Cardiac septum (tissue), 1 donor: ENCODE measurements at regions not wholly inside any gene's neighbourhood (a gene's known extent, or its start where the extent isn't known, plus 50 kb on each side); places are given as distances from the start of the nearest gene placed in this dataset.
"Not testable (repeated sequence)": the region's sequence is repeated elsewhere in the genome, so short reads cannot be mapped to it uniquely, and the experiment has no call there.

ENCODE experiments used
- DNase-seq: peaks from one replicate; pipeline ENCODE4 v3.0.0-alpha.2; 2020; ENCODE audit warnings: low spot score
- intact Hi-C: fragments of 100-400 bp; cut with DNase I; formaldehyde crosslinking; loops from one replicate; pipeline ENCODE4 v1.14.0; 2022
- donor health status: DM: no; HTN: no; CAD: no.

DNA sequence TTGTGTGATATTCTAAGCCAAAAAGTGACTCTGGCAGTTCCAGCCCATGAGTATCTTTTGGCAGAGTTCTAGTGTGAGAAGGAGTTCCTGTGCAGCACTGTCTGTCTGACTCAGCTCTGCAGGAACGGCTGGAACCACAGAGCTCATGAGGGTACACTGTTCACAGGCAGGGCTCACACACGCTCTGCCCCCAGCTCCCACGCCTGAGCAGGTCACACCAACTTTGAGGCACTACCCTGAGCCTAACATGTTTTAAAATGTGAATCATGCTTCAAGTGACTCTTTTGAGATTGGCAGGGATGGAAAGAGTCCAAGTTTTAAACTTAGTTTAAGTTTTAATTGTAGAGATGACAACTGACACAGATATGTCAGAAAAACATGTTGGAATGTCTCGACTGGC is 1203.3 kb downstream of the UQCRFS1 start:
- intact Hi-C loops = no loop called here
- no peak for DNase-seq

DNA sequence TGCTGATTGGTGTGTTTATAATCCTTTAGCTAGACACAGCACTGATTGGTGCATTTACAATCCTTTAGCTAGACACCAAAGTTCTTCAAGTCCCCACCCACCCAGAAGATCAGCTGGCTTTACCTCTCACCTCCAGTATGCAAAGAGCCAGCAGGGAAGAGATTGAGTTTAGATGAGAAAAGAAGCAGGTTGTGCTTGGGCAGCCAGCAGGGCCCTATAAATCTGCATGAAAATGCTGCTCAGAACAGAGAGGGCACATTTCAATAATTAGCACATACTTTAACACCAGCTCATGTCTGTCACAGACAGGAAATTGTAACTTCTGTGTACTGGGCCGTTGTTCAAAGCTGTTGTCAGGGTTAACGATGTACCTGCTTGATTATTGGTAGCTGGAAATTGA is 1204.3 kb downstream of the UQCRFS1 start:
- intact Hi-C loops = no loop called here
- no peak for DNase-seq

DNA sequence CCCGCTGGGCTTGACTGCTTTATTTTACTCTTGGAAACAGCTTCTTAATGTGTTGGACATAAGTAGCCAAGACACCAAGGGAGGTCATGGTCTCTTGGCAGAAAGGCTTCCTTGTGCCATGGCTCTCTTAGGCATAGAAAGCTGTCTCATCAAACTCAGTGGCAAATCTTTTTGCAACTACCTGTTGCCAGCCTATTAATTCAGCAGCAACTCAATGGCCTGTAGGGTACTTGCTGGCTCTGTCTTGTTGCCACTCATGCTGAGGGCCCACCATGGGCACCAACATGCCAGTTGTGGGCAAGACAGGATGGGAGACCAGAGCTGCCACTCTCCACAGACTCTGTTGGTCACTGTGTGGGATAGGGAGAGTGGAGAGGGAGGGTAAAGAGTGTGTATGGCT is 1209.4 kb downstream of the UQCRFS1 start:
- no peak for DNase-seq
- intact Hi-C loops = no loop called here

DNA sequence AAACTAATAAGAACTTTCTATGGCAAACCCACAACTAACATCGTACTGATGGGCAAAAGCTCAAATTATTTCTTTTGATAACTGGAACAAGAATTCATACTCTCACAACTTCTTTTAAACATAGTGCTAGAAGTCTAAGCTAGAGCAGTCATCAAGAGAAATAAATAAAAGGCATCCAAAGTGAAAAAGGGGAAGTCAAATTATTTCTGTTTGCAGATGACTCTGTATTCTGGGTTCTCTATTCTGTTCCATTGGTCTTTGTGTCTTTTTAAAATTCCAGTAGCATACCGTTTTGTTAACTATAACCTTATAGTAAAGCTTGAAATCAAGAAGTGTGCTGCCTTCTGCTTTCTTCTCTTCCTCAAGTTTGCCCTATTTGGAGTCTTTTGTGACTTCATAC is 1215.9 kb downstream of the UQCRFS1 start:
- DNase-seq = no peak
- intact Hi-C loops = no loop called here

DNA sequence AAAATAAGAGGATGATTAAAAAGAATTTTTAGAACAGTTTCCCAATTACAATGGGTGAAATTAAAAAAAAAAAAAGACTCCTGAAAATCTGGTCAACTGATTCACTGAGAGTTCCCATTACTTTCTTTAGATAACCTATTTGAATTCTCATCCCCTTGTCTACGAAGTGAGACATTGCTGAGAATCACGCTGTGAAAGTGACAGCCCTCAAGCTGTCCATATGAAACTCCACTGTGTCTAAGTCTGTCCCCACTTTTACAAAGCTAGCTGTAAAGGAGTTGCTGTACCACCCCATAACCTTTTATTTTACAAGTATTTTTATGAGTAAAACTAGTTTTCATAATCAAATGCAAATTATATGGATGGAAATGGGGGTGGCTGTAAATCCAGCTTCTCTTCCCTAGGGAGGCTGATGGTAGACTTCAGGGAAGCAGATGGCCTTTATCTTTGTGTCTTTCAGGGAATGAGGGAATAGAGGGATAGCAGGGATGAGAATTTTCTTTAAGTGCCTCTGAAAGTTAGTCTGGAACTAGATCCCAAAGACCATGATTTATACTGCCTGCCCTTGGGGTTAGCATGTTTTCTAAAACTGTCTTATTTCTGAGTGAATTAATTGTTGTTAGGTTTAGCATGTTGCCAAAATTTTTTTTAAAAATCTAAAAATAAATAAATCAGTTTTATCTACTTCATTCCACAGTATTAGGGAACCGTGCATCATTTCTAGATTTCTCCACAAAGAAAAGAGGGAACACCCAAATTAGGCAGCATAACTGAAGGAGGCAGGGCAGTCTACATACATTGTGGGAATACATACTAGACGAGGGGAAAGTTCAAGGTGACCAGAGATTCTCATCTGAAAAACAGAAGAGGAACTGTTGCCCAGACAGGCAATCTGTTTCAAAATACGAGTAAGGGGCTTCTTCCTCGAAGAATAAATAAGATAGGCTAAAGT is 1219.1 kb downstream of the UQCRFS1 start:
- intact Hi-C loops = no loop called here
- no peak for DNase-seq

DNA sequence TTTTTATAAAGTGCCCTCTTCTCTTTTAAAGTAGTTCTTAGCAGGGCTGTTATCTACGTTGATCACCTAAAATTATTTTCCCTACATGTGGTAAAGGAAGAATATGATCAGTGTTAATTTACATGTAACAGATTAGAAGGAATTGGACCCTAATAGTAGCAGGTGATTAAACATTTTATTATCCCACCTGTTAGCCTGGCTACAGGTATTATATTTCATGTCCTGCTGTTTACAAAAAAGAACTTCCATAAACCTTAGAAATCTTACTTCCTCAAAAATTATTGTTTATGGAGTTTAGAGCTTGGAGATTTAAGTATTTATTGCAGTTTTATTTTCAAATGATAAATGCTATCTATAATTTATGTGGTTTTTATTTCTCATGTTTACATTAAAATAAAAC is 1226.7 kb downstream of the UQCRFS1 start:
- DNase-seq = no peak
- intact Hi-C loops = no loop called here

DNA sequence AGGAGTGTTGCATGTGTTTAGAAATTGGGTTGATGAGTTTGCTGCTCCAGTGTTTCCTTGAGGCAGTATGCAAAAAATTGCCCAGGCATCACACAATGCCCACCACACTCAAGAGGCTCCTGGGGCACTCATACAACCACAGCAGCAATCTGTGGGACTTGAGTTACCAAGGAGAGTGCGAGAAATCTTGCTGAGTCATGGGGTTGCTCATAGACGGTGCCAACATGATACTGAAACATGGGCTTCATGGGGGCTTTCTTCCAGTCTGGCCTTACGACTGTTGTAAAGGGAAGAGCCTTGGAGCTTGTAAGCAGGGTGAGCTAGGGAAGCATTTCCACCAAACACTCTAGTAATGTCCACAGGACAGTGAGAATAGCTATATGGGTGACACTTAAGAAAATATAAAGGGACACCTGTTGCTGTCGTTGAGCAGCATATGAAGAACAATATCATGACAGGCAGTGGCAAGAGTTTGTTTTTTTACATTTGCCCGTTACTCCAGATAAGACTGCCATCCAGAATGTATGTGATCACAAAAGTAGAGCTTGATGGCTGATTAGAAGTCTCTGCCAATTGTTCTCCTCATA is 1237.4 kb downstream of the UQCRFS1 start:
- intact Hi-C loops = loop anchor here (2.0 to 10.0 kb wide), 2 partner anchors 349 to 739 kb away; no protein-coding TSS in a partner anchor
- no peak for DNase-seq

DNA sequence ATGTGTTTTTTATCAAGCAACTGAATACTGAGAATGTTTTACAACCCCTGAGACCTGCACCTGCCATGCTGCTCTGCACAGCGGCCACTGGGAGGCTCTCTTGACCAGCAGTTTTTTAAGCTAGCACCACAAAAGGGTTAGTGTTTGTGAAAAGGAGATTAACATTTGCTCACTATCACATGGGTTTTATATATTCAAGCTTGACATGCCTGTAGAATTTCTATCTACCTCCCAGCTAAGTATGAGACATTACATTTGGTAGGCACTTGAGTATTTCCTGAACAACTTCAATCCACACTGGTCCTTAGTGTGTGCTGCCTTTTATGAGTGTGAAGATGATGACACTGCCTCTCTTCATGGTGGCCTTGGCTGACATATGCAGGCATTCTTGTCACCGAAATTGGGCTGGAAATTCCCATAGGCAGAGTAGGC is 1238.9 kb downstream of the UQCRFS1 start:
- intact Hi-C loops = loop anchor here (2.0 to 10.0 kb wide), 2 partner anchors 351 to 741 kb away; no protein-coding TSS in a partner anchor
- DNase-seq = no peak

DNA sequence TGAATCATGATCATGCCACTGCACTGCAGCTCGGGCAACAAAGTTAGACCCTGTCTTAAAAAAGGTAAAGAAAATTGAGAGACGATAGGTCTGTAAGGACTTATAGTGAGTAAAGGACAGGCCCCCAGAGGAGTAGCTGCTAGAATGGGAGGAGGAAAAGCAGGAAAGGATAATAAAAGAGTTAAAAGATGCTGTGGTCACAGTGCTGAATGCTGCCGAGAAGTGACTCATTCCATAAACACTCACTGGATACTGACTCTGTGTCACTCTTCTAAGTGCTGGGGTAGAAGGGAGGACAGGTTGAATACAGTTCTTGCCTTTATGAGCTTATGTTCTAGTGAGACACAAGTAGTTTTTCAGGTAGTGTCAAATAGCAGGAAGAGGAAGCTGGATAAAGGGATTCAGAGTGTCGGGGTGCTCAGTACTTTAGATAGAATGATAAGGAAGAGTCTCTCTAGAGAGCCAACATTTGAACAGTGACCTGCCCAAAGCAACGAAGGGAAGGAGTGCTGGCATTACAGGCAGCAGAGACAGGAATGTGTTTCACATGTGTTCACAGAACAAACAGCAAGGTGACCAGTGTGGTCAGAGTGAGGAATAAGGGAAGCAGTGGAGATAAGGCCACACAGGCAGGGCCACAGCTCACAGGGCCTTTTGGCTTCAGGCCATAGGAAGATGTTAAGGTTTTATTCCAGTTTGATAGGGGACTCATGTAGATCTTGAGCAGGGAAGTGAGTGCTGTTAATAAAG is 1240.5 kb downstream of the UQCRFS1 start:
- intact Hi-C loops = loop anchor here (10.0 kb wide), 1 partner anchor 742 kb away; no protein-coding TSS in a partner anchor

DNA sequence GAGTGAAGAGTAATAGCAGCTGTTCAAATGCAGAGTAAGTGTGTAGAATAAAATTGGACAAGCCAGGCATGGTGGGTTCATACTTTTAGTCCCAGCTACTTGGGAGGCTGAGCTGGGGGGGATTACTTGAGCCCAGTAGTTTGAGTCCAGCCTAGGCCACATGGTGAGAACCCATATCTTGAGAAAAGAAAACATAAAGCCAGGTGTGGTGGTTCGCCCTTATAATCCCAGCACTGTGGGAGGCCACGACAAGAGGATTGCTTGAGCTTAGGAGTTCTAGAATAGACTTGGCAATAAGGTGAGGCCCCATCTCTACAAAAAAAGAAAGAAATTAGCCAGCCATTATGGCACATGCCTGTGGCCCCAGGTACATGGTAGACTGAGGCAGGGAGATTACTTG is 1241.1 kb downstream of the UQCRFS1 start:
- intact Hi-C loops = loop anchor here (10.0 kb wide), 1 partner anchor 743 kb away; no protein-coding TSS in a partner anchor
- no peak for DNase-seq

More for the DNA sequence above, 1240.5 kb downstream of the UQCRFS1 start:
- DNase-seq = no peak

DNA sequence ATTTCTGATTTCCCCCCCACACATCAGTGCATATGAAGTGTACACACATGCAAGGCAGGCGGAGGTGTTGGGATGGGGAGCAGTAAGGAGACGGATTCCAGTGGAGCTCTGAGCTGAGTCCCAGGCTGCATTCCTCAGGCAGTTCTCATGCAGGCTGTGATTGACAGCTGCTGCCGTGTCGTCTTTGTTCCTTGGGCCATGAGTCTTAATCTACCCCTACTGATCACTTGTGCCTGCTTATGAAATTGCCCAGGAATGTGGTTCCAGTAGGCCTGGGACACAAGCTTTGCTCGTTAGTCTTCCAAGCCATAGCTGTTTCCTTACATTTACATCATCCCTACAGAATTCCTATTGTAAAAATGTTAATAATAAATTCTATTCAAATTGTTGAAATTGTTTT is 1241.9 kb downstream of the UQCRFS1 start:
- DNase-seq = no peak
- intact Hi-C loops = loop anchor here (10.0 kb wide), 1 partner anchor 744 kb away; no protein-coding TSS in a partner anchor

DNA sequence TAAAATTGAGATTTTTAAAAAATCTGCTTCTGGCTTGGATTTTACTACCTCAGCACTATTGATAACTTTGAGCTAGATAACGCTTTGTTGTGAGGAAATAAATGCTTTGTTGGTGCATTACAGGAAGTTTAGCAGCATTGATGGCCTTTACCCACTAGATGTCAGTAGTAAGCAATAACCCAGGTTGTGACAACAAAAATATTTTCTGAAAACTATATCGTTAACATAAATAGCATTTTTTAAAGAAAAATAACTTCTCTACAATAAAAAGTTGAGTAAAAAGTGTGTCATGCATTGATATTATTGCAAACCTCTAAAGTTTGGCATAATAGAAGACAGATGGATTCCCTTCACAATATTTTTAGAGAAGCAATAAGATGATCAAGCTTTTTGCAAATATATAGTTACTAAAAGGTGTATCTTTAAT is 1246.5 kb downstream of the UQCRFS1 start:
- intact Hi-C loops = no loop called here
- DNase-seq = no peak

DNA sequence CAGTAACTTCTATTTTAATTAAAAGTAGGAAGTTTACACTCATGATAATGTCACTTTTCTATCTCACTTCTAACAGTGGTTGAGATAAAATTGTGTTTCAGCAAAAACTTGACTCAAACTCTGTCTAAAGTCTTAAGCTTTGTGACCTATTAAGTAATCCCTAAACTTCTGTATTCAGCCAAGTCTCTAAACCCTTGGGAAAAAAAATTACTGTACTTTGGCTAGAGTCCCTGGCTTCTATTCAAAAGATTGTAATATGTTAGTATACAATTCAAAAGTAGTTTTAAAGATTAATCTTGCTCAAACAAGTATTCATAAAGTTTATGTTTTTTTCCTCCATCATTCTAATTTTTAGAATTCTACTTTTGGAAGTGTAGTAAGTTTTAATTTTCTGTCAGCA is 1248.8 kb downstream of the UQCRFS1 start:
- DNase-seq = no peak
- intact Hi-C loops = no loop called here

DNA sequence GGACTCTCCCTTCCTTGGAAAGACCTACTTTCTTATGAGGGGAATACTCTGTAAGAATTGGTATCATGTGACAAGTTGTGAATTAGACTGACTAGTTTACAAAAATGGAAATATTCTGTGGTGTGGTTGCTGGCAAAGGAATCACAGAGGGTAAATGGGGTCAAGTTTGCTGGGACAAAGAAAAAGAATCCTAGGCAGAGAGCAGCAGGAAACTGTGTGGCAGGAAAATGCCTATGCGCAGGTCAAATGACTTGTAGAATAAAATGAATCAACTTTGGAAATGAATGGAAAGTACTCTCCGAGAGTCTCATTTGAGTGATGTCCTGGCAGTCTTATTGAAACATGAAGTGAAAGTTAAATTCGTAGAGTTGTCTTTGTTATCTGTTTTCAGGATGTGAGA is 1250.7 kb downstream of the UQCRFS1 start:
- intact Hi-C loops = no loop called here
- DNase-seq = no peak

DNA sequence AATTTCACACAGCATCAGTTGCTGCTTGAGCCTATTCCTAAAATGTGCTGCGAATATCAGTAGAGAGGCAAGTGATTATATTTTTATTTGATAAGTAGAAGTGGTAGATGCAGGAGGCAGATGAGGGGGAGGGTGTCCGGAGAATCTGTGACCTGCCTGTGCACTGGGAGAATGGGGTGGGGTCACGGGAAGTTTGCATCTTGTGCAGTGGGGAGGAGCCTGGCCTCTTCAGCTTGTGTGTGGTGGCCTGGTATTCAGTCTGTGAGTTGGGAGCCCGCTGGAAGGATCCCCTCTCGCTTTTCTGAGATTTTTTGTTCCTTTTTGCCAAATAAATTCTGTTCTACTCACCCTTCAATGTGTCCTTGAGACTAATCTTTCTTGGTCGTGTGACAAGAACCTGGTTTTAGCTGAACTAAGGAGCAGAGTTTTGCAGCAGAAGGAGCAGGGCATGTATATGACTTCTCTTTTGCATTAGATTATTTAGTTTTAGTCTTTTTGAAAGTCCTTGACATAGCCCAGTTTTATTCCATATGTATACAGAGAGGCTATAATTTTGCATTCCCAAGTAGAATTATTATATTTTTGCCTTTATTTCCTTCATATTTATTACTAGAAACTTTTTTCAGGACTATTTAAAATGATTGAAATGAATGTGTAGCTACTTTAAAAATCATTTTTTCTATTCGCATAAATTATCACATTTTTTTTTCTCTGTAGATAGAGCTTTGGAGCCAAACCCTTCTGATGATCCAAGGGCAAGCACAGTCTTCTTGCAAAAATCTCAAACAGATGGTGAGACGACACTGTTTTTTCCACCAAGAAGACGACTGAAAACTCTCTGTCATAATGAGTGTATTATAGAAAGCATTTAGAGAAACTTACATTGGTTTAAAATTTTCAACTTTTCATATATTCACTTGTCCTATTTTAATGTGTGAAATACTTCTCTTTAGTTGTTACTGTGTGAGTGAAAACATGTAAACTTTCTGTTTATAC is 1257.2 kb downstream of the UQCRFS1 start:
- intact Hi-C loops = no loop called here
- DNase-seq = no peak

DNA sequence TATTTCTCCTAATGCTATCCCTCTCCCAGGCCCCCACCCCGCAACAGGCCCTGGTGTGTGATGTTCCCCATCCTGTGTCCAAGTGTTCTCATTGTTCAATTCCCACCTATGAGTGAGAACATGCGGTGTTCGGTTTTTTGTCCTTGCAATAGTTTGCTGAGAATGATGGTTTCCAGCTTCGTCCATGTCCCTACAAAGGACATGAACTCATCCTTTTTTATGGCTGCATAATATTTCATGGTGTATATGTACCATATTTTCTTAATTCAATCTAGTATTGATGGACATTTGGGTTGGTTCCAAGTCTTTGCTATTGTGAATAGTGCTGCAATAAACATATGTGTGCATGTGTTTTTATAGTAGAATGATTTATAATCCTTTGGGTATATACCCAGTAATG is 1270.3 kb downstream of the UQCRFS1 start:
- intact Hi-C loops, DNase-seq: not testable (repeated sequence)

DNA sequence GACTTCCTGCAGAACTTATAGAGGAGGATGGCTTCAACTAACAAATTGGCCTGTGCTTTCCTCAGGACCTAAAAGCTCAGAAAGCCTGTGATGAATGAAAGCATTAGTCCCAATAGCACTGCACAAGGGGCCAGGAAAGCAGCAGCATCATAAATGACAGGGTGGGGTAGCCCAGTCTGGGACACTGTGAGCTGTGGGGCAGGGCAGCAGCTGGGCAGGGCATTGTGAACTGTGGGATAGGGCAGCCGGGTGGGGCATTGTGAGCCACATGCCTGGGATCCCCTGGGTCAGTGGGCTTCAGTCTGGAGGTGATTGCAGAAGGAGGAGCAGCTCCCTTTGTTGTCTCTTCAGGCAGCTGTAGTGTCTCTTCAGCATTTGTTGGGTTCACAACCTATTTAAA is 1276.8 kb downstream of the UQCRFS1 start:
- DNase-seq = no peak
- intact Hi-C loops = no loop called here

DNA sequence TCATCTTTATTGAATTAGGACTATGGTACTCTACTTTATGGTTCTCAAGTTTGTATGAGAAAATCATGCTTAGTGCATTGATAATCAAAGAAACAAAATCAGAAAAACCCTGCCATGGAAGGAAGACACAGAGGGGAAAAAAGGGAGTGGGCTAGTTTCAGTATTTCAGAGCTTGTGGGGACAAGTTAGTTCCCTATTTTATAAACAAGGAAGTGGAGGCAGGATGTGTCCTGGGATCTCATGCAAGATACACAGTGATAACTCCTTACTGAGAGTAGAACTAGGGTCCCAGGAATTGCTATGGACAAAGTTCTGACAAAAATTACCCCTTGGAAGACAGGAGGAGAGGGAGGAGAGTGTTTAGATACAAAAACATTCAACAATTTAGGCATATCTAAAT is 1277.3 kb downstream of the UQCRFS1 start:
- intact Hi-C loops = no loop called here
- DNase-seq = no peak

DNA sequence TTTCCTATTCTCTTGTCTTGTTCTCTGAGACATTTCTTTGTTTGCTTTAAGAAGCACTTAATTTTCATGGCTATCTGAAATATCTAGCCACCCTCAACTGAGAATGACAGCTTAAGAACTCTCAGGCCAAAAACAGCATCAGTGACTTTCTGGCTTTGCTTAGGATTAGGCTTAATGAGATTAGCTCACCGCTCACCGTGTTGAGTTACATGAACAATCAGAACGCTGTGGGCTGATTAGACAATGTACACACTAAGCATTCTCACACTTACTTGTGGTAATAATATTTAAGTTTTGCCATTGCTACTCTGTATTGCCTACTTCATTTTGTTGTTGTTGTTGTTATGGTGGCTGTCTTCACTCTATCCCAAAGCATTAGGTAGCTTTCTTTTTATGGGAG is 1283.6 kb downstream of the UQCRFS1 start:
- no peak for DNase-seq
- intact Hi-C loops = no loop called here
